ENCODE measurements at regions not wholly inside any gene's neighbourhood (a gene's known extent, or its start where the extent isn't known, plus 50 kb on each side); places are given as distances from the start of the nearest gene placed in this dataset.

GRCh38 chr3:87120236-87120635 is 106.9 kb upstream of the CHMP2B start:
- intact Hi-C loops (cut with micrococcal nuclease) (no loop called here), in situ Hi-C loops (cut with MboI) (no loop called here)
- no peaks in the 10 kb centered on the region for H4K20me1 ChIP-seq (replicated peaks; ENCODE audit: control insufficient read depth, insufficient read depth, low read length)
- ATAC-seq, result no peak
- no peak overlapping the region for H3K4me2 ChIP-seq (ENCODE audit: insufficient read depth, low read length)
- no peaks in the 10 kb centered on the region for H3K4me1 ChIP-seq (replicated peaks in 1 of 2; ENCODE audit: control insufficient read depth in 2 of 2, insufficient read depth in 2 of 2, low read length in 2 of 2)
- no peak overlapping the region for H3K9ac ChIP-seq (ENCODE audit: insufficient read depth in 1 of 2, low read depth in 2 of 2, low read length in 2 of 2)
- H3K9me1 ChIP-seq (ENCODE audit: control insufficient read depth, insufficient read depth, low read length), result no peaks in the 10 kb centered on the region
- no peaks in the 10 kb centered on the region for H3K9me3 ChIP-seq (replicated peaks; ENCODE audit: control insufficient read depth, insufficient read depth, low read depth, low read length)
- H3K27ac ChIP-seq (ENCODE audit: extremely low read depth, low read depth, low read length), result no peak overlapping the region
- no peak for DNase-seq (ENCODE audit: extremely low read depth in 1 of 4, low spot score in 3 of 4)
- H3K4me3 ChIP-seq, result no peak overlapping the region
- 0% methylated on average over 1 of the region's 1 CpG for WGBS (ENCODE audit: insufficient coverage, low coverage, missing lambda C conversion rate)
- no peak overlapping the region for H2AFZ ChIP-seq (ENCODE audit: low read depth, low read length)
- H3K79me2 ChIP-seq (ENCODE audit: control insufficient read depth, insufficient read depth, low read length), result no peaks in the 10 kb centered on the region
- CTCF ChIA-PET (ENCODE audit: low intra/inter-chr PET ratio), result no interaction called here
- no peaks in the 10 kb centered on the region for H3K36me3 ChIP-seq (ENCODE audit: control insufficient read depth, insufficient read depth, low read length)
- no peak for FAIRE-seq
- TF ChIP-seq CCAR2 (IDR thresholded peaks at IDR 0.05; ENCODE audit: low read depth, low read length), result no peak
- TF ChIP-seq, protein P1, sequence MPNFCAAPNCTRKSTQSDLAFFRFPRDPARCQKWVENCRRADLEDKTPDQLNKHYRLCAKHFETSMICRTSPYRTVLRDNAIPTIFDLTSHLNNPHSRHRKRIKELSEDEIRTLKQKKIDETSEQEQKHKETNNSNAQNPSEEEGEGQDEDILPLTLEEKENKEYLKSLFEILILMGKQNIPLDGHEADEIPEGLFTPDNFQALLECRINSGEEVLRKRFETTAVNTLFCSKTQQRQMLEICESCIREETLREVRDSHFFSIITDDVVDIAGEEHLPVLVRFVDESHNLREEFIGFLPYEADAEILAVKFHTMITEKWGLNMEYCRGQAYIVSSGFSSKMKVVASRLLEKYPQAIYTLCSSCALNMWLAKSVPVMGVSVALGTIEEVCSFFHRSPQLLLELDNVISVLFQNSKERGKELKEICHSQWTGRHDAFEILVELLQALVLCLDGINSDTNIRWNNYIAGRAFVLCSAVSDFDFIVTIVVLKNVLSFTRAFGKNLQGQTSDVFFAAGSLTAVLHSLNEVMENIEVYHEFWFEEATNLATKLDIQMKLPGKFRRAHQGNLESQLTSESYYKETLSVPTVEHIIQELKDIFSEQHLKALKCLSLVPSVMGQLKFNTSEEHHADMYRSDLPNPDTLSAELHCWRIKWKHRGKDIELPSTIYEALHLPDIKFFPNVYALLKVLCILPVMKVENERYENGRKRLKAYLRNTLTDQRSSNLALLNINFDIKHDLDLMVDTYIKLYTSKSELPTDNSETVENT (CRISPR knock-in tag; IDR thresholded peaks at IDR 0.05), result no peak
- no peak for TF ChIP-seq TBP (optimal IDR thresholded peaks at IDR 0.05; ENCODE audit: low read depth, low read length)
- no peak for TF ChIP-seq NONO (IDR thresholded peaks at IDR 0.05; ENCODE audit: low read depth in 2 of 2, low read length in 1 of 2)
- TF ChIP-seq BHLHE40 (IDR thresholded peaks at IDR 0.05; ENCODE audit: low read length), result no peak
- TF ChIP-seq ZFPM2 (CRISPR knock-in tag; IDR thresholded peaks at IDR 0.05), result no peak
- no peak for TF ChIP-seq FUS (optimal IDR thresholded peaks at IDR 0.05; ENCODE audit: low read depth, low read length)
- TF ChIP-seq POU5F1 (IDR thresholded peaks at IDR 0.05; ENCODE audit: borderline replicate concordance, low read depth, low read length, partially characterized antibody), result no peak
- TF ChIP-seq SAFB2 (IDR thresholded peaks at IDR 0.05; ENCODE audit: borderline replicate concordance, low read depth, low read length, severe bottlenecking), result no peak
- no peak for TF ChIP-seq CREB1 (IDR thresholded peaks at IDR 0.05)
- TF ChIP-seq CREB1 (CRISPR knock-in tag; IDR thresholded peaks at IDR 0.05), result no peak
- no peak for TF ChIP-seq ZEB2 (IDR thresholded peaks at IDR 0.05)
- TF ChIP-seq NFIC (IDR thresholded peaks at IDR 0.05), result no peak
- no peak for TF ChIP-seq POLR2B (IDR thresholded peaks at IDR 0.05; ENCODE audit: low read depth, partially characterized antibody)
- TF ChIP-seq, protein P2, sequence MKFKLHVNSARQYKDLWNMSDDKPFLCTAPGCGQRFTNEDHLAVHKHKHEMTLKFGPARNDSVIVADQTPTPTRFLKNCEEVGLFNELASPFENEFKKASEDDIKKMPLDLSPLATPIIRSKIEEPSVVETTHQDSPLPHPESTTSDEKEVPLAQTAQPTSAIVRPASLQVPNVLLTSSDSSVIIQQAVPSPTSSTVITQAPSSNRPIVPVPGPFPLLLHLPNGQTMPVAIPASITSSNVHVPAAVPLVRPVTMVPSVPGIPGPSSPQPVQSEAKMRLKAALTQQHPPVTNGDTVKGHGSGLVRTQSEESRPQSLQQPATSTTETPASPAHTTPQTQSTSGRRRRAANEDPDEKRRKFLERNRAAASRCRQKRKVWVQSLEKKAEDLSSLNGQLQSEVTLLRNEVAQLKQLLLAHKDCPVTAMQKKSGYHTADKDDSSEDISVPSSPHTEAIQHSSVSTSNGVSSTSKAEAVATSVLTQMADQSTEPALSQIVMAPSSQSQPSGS (CRISPR knock-in tag; IDR thresholded peaks at IDR 0.05), result no peak
- no peak for TF ChIP-seq ZNF444 (CRISPR knock-in tag; IDR thresholded peaks at IDR 0.05)
- TF ChIP-seq MTF1 (CRISPR knock-in tag; IDR thresholded peaks at IDR 0.05; ENCODE audit: borderline replicate concordance), result no peak
- H3K27me3 ChIP-seq (ENCODE audit: control insufficient read depth in 2 of 2, insufficient read depth in 2 of 2, low read length in 2 of 2), result no peaks in the 10 kb centered on the region
- BruUV-seq (replicated peaks), result no TSS peak
- POLR2A ChIA-PET, result no interaction called here

Data from K562 (cell line).